ENCODE measurements at regions not wholly inside any gene's neighbourhood (a gene's known extent, or its start where the extent isn't known, plus 50 kb on each side); places are given as distances from the start of the nearest gene placed in this dataset.

DNA sequence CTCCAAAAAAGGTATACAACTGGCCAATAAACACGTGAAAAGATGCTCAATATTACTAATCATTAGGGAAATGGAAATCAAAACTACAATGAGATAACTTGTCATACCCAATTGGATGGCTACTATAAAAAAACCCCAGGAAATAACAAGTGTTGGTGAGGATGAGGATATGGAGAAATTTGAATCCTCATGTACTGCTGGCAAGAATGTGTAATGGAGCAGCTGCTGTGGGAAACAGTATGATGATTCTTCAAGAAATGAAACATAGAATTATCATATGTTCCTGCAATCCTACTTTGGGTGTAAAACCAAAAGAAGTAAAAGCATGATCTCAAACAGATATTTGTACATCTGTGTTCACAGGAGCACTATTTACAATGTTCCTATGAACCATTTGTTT lies 67.4 kb downstream of the RPLP1 start:
- Histone ChIP-seq H3K4me1 (ENCODE audit: control insufficient read depth, insufficient read depth, low read length) (no peaks in the 10 kb centered on the region), H3K36me3 (ENCODE audit: insufficient read depth, low read length) (no peaks in the 10 kb centered on the region), H3K4me2 (ENCODE audit: low read length) (no peak overlapping the region), H3K9me3 (replicated peaks; ENCODE audit: low read length) (no peaks in the 10 kb centered on the region), H3K4me3 (ENCODE audit: low read length) (no peak overlapping the region), H3K27me3 (ENCODE audit: control insufficient read depth, insufficient read depth, low read length) (peaks cover 44% of the 10 kb centered on the region), H3K9ac (ENCODE audit: low read depth, low read length) (no peak overlapping the region)

DNA sequence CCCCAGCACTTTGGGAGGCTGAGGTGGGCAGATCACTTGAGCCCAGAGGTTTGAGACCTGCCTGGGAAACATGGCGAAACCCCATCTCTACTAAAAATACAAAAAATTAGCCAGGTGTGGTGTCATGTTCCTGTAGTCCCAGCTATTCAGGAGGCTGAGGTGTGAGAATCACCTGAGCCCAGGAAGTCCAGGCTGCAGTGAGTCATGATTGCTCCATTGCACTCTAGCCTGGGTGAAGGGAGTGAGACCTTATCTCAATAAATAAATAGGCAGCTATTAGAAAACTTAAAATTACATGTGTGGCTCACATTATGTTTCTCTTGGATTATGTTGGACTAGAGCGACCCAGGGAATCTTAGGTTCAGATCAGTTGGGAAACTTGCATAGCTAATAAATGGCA lies 69.7 kb downstream of the RPLP1 start:
- no peaks in the 10 kb centered on the region for H3K9me3 ChIP-seq (replicated peaks; ENCODE audit: low read length)
- no peaks in the 10 kb centered on the region for H3K36me3 ChIP-seq (ENCODE audit: insufficient read depth, low read length)
- H3K4me2 ChIP-seq (ENCODE audit: low read length) = no peak overlapping the region
- H3K9ac ChIP-seq (ENCODE audit: low read depth, low read length) = no peak overlapping the region
- H3K4me1 ChIP-seq (ENCODE audit: control insufficient read depth, insufficient read depth, low read length) = no peaks in the 10 kb centered on the region
- peaks cover 51% of the 10 kb centered on the region for H3K27me3 ChIP-seq (ENCODE audit: control insufficient read depth, insufficient read depth, low read length)
- H3K4me3 ChIP-seq (ENCODE audit: low read length) = no peak overlapping the region

DNA sequence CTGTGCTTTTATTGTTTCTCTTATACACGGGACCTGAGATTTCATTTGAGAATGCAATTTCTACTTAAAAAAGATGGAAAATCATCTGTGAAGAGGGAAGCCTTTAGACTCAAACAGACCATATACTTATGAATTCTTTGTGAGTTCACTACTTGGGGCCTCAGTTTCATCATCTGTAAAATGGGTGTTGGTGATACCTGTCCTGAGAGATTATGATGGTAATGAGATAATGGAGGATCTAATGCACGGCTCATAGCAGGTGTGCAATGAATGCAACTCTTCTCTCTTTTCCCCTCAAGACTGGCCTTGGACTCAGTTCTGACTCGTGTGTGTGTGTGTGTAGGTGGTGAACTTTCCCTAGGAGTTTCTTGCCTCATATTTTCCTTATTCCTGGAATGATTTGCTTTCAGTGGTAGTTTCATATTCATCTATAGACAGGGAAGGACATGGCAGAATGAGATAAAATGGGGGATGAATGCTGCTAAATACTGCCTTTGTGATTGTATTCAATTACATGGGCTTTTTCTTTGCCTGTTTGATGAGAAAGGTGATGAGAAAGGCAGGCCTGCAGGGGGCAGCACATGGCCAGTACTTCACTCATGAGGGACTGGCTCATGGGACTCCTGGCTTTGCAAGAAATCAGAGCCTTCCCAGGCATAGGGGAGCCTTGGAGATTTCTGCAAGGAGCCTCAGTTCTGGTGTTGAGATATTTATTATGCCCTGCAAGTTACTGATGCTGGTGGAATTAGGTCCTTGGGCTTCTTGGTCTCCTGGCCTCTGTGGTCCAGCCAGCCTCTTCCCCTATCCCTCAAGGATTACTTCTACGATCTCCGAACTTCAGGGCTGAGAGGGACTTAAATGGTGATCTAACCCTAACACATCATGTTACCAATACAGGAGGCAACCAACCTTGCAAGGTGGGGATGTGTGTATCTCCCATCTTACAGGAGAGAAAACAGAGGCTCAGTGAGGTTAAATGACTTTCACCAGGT lies 70.7 kb downstream of the RPLP1 start:
- Histone ChIP-seq H3K4me2 (ENCODE audit: low read length) (no peak overlapping the region), H3K36me3 (ENCODE audit: insufficient read depth, low read length) (no peaks in the 10 kb centered on the region), H3K9me3 (replicated peaks; ENCODE audit: low read length) (no peaks in the 10 kb centered on the region), H3K27me3 (ENCODE audit: control insufficient read depth, insufficient read depth, low read length) (peaks cover 53% of the 10 kb centered on the region), H3K4me3 (ENCODE audit: low read length) (no peak overlapping the region), H3K4me1 (ENCODE audit: control insufficient read depth, insufficient read depth, low read length) (no peaks in the 10 kb centered on the region), H3K9ac (ENCODE audit: low read depth, low read length) (no peak overlapping the region)

DNA sequence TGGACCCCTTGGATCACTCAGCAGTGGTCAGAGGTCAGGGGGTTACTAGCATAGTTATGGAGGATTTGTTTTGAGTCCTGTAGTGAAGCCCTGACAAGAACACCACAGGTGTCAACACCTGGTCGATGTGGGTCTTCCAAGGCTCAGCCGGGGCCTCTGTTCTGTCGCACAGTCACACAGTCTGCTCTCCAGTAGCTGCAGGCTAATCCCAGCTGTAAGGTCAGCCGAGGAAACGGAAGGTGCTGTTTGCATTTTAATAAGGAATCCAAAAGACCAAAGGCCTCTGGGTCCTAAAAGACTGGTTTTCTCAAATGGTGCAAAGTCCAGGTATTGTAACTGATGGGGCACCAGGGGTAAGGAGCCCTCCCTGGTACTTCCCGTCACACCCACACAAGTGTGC lies 71.7 kb downstream of the RPLP1 start:
- Histone ChIP-seq H3K27me3 (ENCODE audit: control insufficient read depth, insufficient read depth, low read length) (peaks cover 55% of the 10 kb centered on the region), H3K9ac (ENCODE audit: low read depth, low read length) (no peak overlapping the region), H3K36me3 (ENCODE audit: insufficient read depth, low read length) (no peaks in the 10 kb centered on the region), H3K4me3 (ENCODE audit: low read length) (no peak overlapping the region), H3K4me2 (ENCODE audit: low read length) (no peak overlapping the region), H3K9me3 (replicated peaks; ENCODE audit: low read length) (no peaks in the 10 kb centered on the region), H3K4me1 (ENCODE audit: control insufficient read depth, insufficient read depth, low read length) (no peaks in the 10 kb centered on the region)

DNA sequence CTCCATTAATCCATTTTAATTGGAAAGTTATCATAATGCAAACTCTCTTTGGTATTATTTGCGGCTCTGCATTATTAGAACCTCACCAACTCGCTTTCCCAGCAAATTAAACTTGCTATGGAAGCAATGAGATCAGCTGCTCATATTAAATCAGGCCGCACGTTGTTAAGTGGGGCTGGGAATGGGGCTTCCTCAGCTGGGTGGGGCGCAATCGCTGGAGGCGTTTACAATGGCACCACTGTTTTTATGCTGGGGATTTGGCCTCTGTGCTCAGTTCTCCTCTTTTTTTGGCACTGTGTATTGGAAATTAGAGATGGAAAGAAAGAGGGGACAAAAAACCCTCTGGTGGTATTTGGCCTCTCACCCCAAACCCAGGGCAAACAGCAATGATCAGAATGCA lies 72.2 kb downstream of the RPLP1 start:
- Histone ChIP-seq H3K27me3 (ENCODE audit: control insufficient read depth, insufficient read depth, low read length) (peaks cover 58% of the 10 kb centered on the region), H3K36me3 (ENCODE audit: insufficient read depth, low read length) (no peaks in the 10 kb centered on the region), H3K9ac (ENCODE audit: low read depth, low read length) (no peak overlapping the region), H3K4me3 (ENCODE audit: low read length) (no peak overlapping the region), H3K4me2 (ENCODE audit: low read length) (no peak overlapping the region), H3K9me3 (replicated peaks; ENCODE audit: low read length) (no peaks in the 10 kb centered on the region), H3K4me1 (ENCODE audit: control insufficient read depth, insufficient read depth, low read length) (no peaks in the 10 kb centered on the region)

DNA sequence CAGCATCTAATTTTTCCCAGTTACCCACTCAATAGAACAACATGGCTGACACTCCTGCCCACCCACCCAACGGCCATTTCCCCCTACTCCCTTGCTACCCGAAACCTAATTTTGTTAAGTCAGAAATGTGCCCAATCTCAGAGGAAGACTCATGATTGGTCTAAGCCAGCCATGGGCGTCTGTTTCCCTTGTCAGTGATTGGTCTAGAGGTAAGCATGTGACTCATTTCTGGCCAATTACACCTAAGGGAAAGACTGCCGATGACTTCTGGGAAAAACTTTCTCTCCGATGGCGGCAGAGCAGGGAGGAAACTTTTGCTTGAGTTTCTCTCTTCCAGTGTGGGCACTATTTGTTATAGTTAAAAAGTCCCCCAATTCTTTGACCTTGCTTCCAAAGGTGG lies 72.9 kb downstream of the RPLP1 start:
- no peaks in the 10 kb centered on the region for H3K4me1 ChIP-seq (ENCODE audit: control insufficient read depth, insufficient read depth, low read length)
- H3K27me3 ChIP-seq (ENCODE audit: control insufficient read depth, insufficient read depth, low read length) = peaks cover 59% of the 10 kb centered on the region

DNA sequence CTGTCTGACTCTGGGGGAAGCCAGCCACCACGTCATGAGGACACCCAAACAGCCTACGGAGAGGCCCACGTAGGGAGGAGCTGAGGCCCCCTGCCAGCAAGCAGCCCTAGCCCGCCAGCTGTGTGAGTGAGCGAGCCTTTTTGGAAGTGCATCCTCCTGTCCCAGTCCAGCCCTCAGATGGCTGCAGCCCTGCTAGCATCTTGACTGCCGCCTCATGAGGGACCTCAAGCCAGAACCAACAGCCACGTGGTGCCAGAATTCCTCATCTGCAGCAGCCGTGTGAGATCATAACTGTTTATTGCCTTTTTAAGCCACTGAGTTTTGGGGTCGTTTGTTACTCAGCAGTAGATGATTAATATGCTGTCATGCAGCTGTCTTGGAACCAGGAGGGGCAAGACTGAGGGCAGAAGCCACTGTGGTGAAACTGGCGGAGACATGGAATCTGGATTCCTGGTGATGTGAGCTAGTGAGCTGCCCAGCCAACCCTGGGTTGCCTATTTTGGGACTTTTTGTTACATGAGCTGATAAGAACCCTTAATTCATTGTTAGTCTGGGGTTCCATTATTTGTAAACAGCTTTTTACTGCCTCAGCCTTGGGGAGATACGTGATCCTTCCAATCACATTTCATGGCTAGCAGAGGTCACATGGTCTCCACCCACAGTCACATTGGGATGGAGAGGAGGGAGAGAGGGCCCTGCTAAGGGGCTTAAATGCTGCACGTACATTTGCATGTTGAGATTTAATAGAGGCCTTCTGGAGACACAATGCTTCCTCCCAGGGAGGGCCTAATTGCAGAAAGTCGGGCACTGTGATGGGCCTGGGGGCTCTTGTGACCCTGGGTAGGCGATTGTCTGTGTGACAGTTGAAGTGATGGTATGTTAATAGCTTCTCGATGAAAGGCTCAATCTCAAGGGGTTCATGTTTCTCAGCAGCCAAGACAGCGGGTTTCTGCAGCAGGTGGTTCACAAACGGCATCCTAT lies 73.8 kb downstream of the RPLP1 start:
- H3K27me3 ChIP-seq (ENCODE audit: control insufficient read depth, insufficient read depth, low read length) = peaks cover 57% of the 10 kb centered on the region
- H3K9me3 ChIP-seq (replicated peaks; ENCODE audit: low read length) = no peaks in the 10 kb centered on the region
- H3K4me1 ChIP-seq (ENCODE audit: control insufficient read depth, insufficient read depth, low read length) = no peaks in the 10 kb centered on the region

More for the DNA sequence above, 72.9 kb downstream of the RPLP1 start:
- no peak overlapping the region for H3K4me3 ChIP-seq (ENCODE audit: low read length)
- H3K9me3 ChIP-seq (replicated peaks; ENCODE audit: low read length) = no peaks in the 10 kb centered on the region
- no peak overlapping the region for H3K4me2 ChIP-seq (ENCODE audit: low read length)
- no peaks in the 10 kb centered on the region for H3K36me3 ChIP-seq (ENCODE audit: insufficient read depth, low read length)
- H3K9ac ChIP-seq (ENCODE audit: low read depth, low read length) = no peak overlapping the region

DNA sequence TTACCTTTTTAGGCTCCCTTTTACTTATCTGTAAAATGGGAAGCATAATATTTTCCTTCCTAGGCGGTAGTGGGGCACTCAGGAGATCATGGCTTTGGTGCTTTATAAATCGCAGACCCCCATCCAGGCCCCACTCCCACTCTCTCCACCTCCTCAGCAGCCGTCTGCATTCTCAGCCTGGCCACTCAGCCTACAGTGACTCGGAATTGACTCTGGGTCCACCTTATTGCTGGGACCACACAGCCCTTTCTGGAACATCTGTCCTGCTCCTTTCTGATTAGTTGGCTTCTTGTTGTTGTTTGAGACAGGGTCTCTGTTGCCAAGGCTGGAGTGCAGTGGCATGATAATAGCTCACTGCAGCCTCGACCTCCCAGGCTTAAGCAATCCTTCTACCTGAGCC lies 76.5 kb downstream of the RPLP1 start:
- no peaks in the 10 kb centered on the region for H3K9me3 ChIP-seq (replicated peaks; ENCODE audit: low read length)
- H3K4me1 ChIP-seq (ENCODE audit: control insufficient read depth, insufficient read depth, low read length) = no peaks in the 10 kb centered on the region
- peaks cover 69% of the 10 kb centered on the region for H3K27me3 ChIP-seq (ENCODE audit: control insufficient read depth, insufficient read depth, low read length)
- H3K4me2 ChIP-seq (ENCODE audit: low read length) = no peak overlapping the region
- H3K4me3 ChIP-seq (ENCODE audit: low read length) = no peak overlapping the region
- no peaks in the 10 kb centered on the region for H3K36me3 ChIP-seq (ENCODE audit: insufficient read depth, low read length)
- no peak overlapping the region for H3K9ac ChIP-seq (ENCODE audit: low read depth, low read length)

More for the DNA sequence above, 73.8 kb downstream of the RPLP1 start:
- Histone ChIP-seq H3K36me3 (ENCODE audit: insufficient read depth, low read length) (no peaks in the 10 kb centered on the region), H3K4me2 (ENCODE audit: low read length) (no peak overlapping the region), H3K9ac (ENCODE audit: low read depth, low read length) (no peak overlapping the region), H3K4me3 (ENCODE audit: low read length) (no peak overlapping the region)

DNA sequence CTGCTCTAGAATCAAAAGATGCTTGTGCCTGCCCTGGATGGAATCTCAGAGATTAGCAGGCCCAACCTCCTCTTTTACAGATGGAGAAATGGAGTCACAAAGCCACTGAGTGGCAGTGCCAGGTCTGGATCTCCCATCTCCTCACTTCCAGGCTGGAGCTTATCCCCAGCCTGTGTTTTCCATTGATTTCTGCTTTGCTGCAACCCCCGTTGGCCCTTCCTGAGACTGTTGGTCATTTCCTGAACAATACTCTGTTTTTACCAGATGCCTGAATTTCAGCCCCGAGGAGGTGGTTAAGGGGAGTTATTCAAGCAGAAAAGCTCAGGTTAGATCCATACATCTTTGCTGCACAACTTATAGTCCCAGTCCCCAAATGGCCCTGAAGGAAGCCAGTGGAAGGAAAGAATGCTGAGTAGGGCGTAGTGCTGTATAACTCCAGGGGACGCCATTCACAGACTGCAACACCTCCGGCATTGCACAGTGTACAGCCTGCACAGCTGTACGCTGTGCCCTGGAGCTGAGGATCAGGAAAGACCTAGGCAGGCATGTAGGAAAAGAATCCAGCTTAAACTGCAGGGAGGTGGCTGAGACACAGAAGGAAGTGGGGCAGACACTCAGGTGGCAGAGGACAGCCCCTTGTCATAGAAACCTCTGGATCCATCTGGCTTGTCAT lies 77.5 kb downstream of the RPLP1 start:
- no peaks in the 10 kb centered on the region for H3K9me3 ChIP-seq (replicated peaks; ENCODE audit: low read length)
- H3K4me3 ChIP-seq (ENCODE audit: low read length) = no peak overlapping the region
- H3K27me3 ChIP-seq (ENCODE audit: control insufficient read depth, insufficient read depth, low read length) = peaks cover 59% of the 10 kb centered on the region
- no peaks in the 10 kb centered on the region for H3K36me3 ChIP-seq (ENCODE audit: insufficient read depth, low read length)
- H3K9ac ChIP-seq (ENCODE audit: low read depth, low read length) = no peak overlapping the region
- peaks cover 2% of the 10 kb centered on the region for H3K4me1 ChIP-seq (ENCODE audit: control insufficient read depth, insufficient read depth, low read length)
- H3K4me2 ChIP-seq (ENCODE audit: low read length) = no peak overlapping the region

DNA sequence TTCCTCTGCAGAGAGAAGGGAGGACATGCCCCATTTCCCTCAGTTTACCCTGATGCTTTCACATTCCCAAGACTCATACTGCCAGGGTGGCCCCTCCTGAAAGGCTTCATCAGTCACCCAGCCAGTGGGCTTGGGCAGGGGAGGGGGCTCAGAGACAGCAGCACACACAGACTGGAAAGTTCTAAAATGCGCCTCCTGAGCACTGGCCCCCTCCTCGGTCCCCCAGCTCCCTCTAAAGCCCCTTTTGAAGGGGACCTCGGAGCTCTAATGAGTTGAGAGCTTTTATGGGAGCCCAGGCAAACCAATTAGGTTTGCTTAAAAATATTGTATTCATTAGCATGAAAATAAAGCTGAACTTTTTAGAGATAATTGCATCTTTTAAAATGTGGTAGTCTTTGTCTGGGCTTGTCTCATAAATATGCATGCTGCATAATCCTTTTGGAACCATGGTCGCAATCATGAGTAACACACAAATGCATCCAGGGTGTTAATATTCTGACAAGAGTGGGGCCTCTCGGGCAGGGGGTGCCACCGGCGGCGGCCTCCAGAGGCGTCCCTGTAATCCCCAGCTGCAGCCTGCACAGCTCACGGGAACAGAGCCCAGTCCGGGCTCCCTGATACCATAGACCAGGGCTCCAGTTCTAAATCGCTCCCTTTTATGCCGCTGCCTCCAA lies 78.5 kb downstream of the RPLP1 start:
- peaks cover 60% of the 10 kb centered on the region for H3K27me3 ChIP-seq (ENCODE audit: control insufficient read depth, insufficient read depth, low read length)
- no peak overlapping the region for H3K4me2 ChIP-seq (ENCODE audit: low read length)
- H3K36me3 ChIP-seq (ENCODE audit: insufficient read depth, low read length) = no peaks in the 10 kb centered on the region
- H3K9ac ChIP-seq (ENCODE audit: low read depth, low read length) = no peak overlapping the region
- no peaks in the 10 kb centered on the region for H3K9me3 ChIP-seq (replicated peaks; ENCODE audit: low read length)
- H3K4me1 ChIP-seq (ENCODE audit: control insufficient read depth, insufficient read depth, low read length) = peaks cover 5% of the 10 kb centered on the region
- no peak overlapping the region for H3K4me3 ChIP-seq (ENCODE audit: low read length)
